ENCODE measurements at regions not wholly inside any gene's neighbourhood (a gene's known extent, or its start where the extent isn't known, plus 50 kb on each side); places are given as distances from the start of the nearest gene placed in this dataset.

DNA sequence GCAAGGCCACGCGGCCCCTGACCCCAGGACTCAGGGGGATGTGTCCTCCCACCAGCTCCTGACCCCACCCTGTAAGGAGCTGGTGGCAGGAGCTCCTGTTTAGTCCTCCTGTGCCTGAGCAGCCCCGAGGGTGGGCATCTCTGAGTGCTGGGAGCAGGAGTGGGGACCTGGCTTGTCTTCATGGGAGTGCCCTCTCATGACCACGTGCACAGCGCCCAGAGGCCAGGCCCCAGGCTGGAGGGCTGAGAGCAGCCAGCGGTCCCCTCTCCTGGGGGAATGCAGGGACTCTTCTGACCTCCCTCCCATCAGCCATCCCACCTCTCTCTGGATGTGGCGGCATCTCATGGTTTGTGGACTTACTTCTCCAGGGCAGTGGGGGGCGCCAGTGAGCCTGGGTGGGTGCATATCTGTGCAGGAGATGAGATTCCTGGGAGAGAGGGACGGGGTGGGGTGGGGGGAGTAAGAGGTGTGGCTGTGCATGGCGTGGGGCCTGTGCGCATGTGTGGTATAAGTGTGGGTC, 205.6 kb downstream of the TBC1D2B start:
- TF ChIP-seq NCOA1 (CRISPR knock-in tag; IDR thresholded peaks at IDR 0.05) (no peak), TAF1 (CRISPR knock-in tag; IDR thresholded peaks at IDR 0.05) (no peak), NFYC (CRISPR knock-in tag; IDR thresholded peaks at IDR 0.05) (no peak), MIXL1 (CRISPR knock-in tag; IDR thresholded peaks at IDR 0.05) (no peak), ZNF142 (CRISPR knock-in tag; IDR thresholded peaks at IDR 0.05) (no peak), TCF7L2 (IDR thresholded peaks at IDR 0.05; ENCODE audit: low read depth, low read length) (no peak), PHF21A (CRISPR knock-in tag; IDR thresholded peaks at IDR 0.05) (no peak), POLR2A (IDR thresholded peaks at IDR 0.05; ENCODE audit: insufficient read depth in 1 of 2, low read depth in 2 of 2, low read length in 2 of 2) (no peak), ZNF12 (CRISPR knock-in tag; IDR thresholded peaks at IDR 0.05) (no peak)
- TF ChIP-seq, protein P1, sequence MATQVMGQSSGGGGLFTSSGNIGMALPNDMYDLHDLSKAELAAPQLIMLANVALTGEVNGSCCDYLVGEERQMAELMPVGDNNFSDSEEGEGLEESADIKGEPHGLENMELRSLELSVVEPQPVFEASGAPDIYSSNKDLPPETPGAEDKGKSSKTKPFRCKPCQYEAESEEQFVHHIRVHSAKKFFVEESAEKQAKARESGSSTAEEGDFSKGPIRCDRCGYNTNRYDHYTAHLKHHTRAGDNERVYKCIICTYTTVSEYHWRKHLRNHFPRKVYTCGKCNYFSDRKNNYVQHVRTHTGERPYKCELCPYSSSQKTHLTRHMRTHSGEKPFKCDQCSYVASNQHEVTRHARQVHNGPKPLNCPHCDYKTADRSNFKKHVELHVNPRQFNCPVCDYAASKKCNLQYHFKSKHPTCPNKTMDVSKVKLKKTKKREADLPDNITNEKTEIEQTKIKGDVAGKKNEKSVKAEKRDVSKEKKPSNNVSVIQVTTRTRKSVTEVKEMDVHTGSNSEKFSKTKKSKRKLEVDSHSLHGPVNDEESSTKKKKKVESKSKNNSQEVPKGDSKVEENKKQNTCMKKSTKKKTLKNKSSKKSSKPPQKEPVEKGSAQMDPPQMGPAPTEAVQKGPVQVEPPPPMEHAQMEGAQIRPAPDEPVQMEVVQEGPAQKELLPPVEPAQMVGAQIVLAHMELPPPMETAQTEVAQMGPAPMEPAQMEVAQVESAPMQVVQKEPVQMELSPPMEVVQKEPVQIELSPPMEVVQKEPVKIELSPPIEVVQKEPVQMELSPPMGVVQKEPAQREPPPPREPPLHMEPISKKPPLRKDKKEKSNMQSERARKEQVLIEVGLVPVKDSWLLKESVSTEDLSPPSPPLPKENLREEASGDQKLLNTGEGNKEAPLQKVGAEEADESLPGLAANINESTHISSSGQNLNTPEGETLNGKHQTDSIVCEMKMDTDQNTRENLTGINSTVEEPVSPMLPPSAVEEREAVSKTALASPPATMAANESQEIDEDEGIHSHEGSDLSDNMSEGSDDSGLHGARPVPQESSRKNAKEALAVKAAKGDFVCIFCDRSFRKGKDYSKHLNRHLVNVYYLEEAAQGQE (IDR thresholded peaks at IDR 0.05; ENCODE audit: borderline replicate concordance in 1 of 2, low read depth in 1 of 2, low read length in 2 of 2), result no peak
